A549 (cell line): ENCODE measurements at regions not wholly inside any gene's neighbourhood (a gene's known extent, or its start where the extent isn't known, plus 50 kb on each side); places are given as distances from the start of the nearest gene placed in this dataset.

Experiments
- EHF ChIP-seq: fragments of 250-450 bp; sonication (Bioruptor Pico); IDR thresholded peaks from 2 replicates; pipeline ENCODE4 v1.5.0; 2020; ENCODE audit warnings: mild to moderate bottlenecking
- TF ChIP-seq, protein P1 (sequence below): fragments of >200 bp; sonication (Bioruptor Twin); formaldehyde crosslinking; IDR thresholded peaks from 3 replicates; pipeline ENCODE4 v1.5.1; 2016

DNA sequence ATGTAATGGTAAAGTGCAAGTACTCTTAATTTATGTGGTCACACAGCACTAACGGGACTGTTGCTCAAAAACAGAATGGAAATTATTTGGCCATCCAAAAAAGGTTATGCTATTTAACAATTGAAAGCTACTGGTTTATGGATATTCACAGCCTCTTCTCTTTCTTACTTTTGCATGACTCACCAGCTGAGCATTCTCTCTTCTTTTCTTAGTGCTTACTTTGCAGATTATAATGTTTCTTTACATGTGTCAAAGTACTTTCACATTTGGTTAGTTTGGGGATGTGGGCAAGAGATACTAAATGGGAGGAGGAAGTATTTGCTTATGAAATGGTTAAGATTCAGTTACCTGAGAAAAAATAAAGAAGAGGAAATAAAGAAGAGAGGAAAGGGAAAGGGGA is 610.5 kb downstream of the HTR1B start:
- TF ChIP-seq, protein P1, sequence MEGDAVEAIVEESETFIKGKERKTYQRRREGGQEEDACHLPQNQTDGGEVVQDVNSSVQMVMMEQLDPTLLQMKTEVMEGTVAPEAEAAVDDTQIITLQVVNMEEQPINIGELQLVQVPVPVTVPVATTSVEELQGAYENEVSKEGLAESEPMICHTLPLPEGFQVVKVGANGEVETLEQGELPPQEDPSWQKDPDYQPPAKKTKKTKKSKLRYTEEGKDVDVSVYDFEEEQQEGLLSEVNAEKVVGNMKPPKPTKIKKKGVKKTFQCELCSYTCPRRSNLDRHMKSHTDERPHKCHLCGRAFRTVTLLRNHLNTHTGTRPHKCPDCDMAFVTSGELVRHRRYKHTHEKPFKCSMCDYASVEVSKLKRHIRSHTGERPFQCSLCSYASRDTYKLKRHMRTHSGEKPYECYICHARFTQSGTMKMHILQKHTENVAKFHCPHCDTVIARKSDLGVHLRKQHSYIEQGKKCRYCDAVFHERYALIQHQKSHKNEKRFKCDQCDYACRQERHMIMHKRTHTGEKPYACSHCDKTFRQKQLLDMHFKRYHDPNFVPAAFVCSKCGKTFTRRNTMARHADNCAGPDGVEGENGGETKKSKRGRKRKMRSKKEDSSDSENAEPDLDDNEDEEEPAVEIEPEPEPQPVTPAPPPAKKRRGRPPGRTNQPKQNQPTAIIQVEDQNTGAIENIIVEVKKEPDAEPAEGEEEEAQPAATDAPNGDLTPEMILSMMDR: no peak
- TF ChIP-seq EHF (CRISPR knock-in tag): no peak
